A549 (cell line): ENCODE measurements at regions not wholly inside any gene's neighbourhood (a gene's known extent, or its start where the extent isn't known, plus 50 kb on each side); places are given as distances from the start of the nearest gene placed in this dataset.

Source experiments
- ATAC-seq, 2 experiments: fragments of 200-7000 bp in 1 of 2; fragments of >200 bp in 1 of 2; cut with Nextera tagmentation in 1 of 2; cut with Tn5 transposase in 1 of 2; 3 replicates each; pipeline versions ENCODE4 v1.8.0 to v1.9.1; 2018 to 2020; ENCODE audit warnings: mild to moderate bottlenecking in 1 of 2, moderate library complexity in 1 of 2
- CTCF ChIA-PET: fragments of 300-600 bp; sonication (Branson Sonifier 250); formaldehyde crosslinking; extraction: SDS; loops from one replicate; lab custom pipeline; 2021; ENCODE audit warnings: antibody characterized with exemption, inconsistent platforms; lab: Yijun Ruan, JAX
- POLR2A ChIA-PET: fragments of 350-600 bp; formaldehyde crosslinking; extraction: SDS; loops from one replicate; lab custom pipeline; 2021; ENCODE audit warnings: antibody characterized with exemption, inconsistent platforms; lab: Yijun Ruan, JAX
- DNase-seq, 2 experiments: peaks; one replicate each; pipeline versions ENCODE4 v3.0.0 to v3.0.0-alpha.2; 2011 to 2016; ENCODE audit warnings: low read depth in 1 of 2, low spot score in 1 of 2
- FAIRE-seq: peaks from 2 replicates; lab custom pipeline; 2011; peaks lifted over from hg19 to GRCh38; lab: Jason Lieb, UNC
- H3K27ac ChIP-seq, 2 experiments: fragments of >200 bp; sonication (Bioruptor Twin); formaldehyde crosslinking; 3 replicates each; pipeline ENCODE4 v1.5.1; 2016 to 2017
- H3K4me1 ChIP-seq: fragments of >200 bp; sonication (Bioruptor Twin); formaldehyde crosslinking; 3 replicates; pipeline ENCODE4 v1.6.1; 2016
- H3K4me2 ChIP-seq: fragments of >200 bp; sonication (Bioruptor Twin); formaldehyde crosslinking; 3 replicates; pipeline ENCODE4 v1.6.1; 2016
- H3K4me3 ChIP-seq: fragments of >200 bp; sonication (Bioruptor Twin); formaldehyde crosslinking; 3 replicates; pipeline ENCODE4 v1.5.1; 2016
- H3K9me3 ChIP-seq: fragments of >200 bp; sonication (Bioruptor Twin); formaldehyde crosslinking; 3 replicates; pipeline ENCODE4 v1.6.1; 2016
- BHLHE40 ChIP-seq: IDR thresholded peaks from 2 replicates; pipeline ENCODE4 v1.6.1; 2012; ENCODE audit warnings: low read depth, low read length, inconsistent platforms
- CBX2 ChIP-seq: fragments of 200-600 bp; sonication (generic); IDR thresholded peaks from 2 replicates; pipeline ENCODE4 v1.6.1; 2016; ENCODE audit warnings: low read depth, mild to moderate bottlenecking, borderline replicate concordance
- CHD2 ChIP-seq: fragments of 150-350 bp; IDR thresholded peaks from 2 replicates; pipeline ENCODE4 v1.6.1; 2014; ENCODE audit warnings: low read length; ENCODE audit not compliant: partially characterized antibody
- CHD4 ChIP-seq: fragments of 200-600 bp; sonication (generic); IDR thresholded peaks from 2 replicates; pipeline ENCODE4 v1.6.1; 2016; ENCODE audit warnings: antibody characterized with exemption, mild to moderate bottlenecking, borderline replicate concordance
- ESRRA ChIP-seq: fragments of 150-350 bp; IDR thresholded peaks from 2 replicates; pipeline ENCODE4 v1.6.1; 2014; ENCODE audit warnings: mild to moderate bottlenecking, low read length, borderline replicate concordance
- FOSB ChIP-seq: fragments of 250-450 bp; sonication (Bioruptor Pico); IDR thresholded peaks from 2 replicates; pipeline ENCODE4 v1.5.0; 2020; ENCODE audit warnings: mild to moderate bottlenecking, moderate library complexity
- FOSL2 ChIP-seq, 2 experiments: fragments of 450-650 bp in 1 of 2; fragments of >200 bp in 1 of 2; sonication (Bioruptor Twin) in 1 of 2; formaldehyde crosslinking; IDR thresholded peaks; 2 replicates each; pipeline versions ENCODE4 v1.5.0 to v1.6.1; 2016 to 2020; ENCODE audit warnings: mild to moderate bottlenecking in 1 of 2, moderate library complexity in 1 of 2
- HDAC2 ChIP-seq: fragments of 200-600 bp; sonication (generic); IDR thresholded peaks from 2 replicates; pipeline ENCODE4 v1.6.1; 2016
- HEYL ChIP-seq: fragments of 250-450 bp; sonication (Bioruptor Pico); IDR thresholded peaks from 2 replicates; pipeline ENCODE4 v1.8.0; 2021; ENCODE audit warnings: mild to moderate bottlenecking, moderate library complexity
- HOXB13 ChIP-seq: fragments of 250-450 bp; sonication (Bioruptor Pico); IDR thresholded peaks from 2 replicates; pipeline ENCODE4 v1.5.0; 2020; ENCODE audit warnings: low read depth, mild to moderate bottlenecking, moderate library complexity
- HOXB5 ChIP-seq: fragments of 250-450 bp; sonication (Bioruptor Pico); IDR thresholded peaks from 2 replicates; pipeline ENCODE4 v1.5.0; 2020; ENCODE audit warnings: mild to moderate bottlenecking, moderate library complexity
- RCOR1 ChIP-seq: fragments of 150-350 bp; IDR thresholded peaks from 2 replicates; pipeline ENCODE4 v1.6.1; 2014; ENCODE audit warnings: antibody characterized with exemption, low read length, low read depth
- RNF2 ChIP-seq: fragments of 200-600 bp; sonication (generic); IDR thresholded peaks from 2 replicates; pipeline ENCODE4 v1.6.1; 2016; ENCODE audit warnings: low read depth, mild to moderate bottlenecking, antibody characterized with exemption, moderate library complexity, borderline replicate concordance
- TP53 ChIP-seq: fragments of 250-450 bp; sonication (Bioruptor Pico); IDR thresholded peaks from 2 replicates; pipeline ENCODE4 v1.5.0; 2021; ENCODE audit warnings: mild to moderate bottlenecking, moderate library complexity
- ZSCAN20 ChIP-seq: fragments of 250-450 bp; sonication (Bioruptor Pico); IDR thresholded peaks from 2 replicates; pipeline ENCODE4 v1.8.0; 2022; ENCODE audit warnings: mild to moderate bottlenecking, moderate library complexity
- WGBS: methylation state at CpG from one replicate; pipeline ENCODE4 v1.1.6; 2017; ENCODE audit errors: missing lambda C conversion rate; 5-methylcytosine and 5-hydroxymethylcytosine counted together
- TF ChIP-seq, protein P1 (sequence below): fragments of 250-450 bp; sonication (Bioruptor Pico); IDR thresholded peaks from 2 replicates; pipeline ENCODE4 v1.5.0; 2021; ENCODE audit warnings: mild to moderate bottlenecking, moderate library complexity, borderline replicate concordance
- TF ChIP-seq, protein P2 (sequence below): fragments of 200-600 bp; sonication (generic); IDR thresholded peaks from 2 replicates; pipeline ENCODE4 v1.6.1; 2016; ENCODE audit warnings: antibody characterized with exemption, mild to moderate bottlenecking, moderate library complexity
- TF ChIP-seq, protein P3 (sequence below): fragments of 250-450 bp; sonication (Bioruptor Pico); IDR thresholded peaks from 2 replicates; pipeline ENCODE4 v1.5.0; 2020; ENCODE audit warnings: low read depth, mild to moderate bottlenecking, moderate library complexity
- TF ChIP-seq, protein P4 (sequence below): fragments of >200 bp; sonication (Bioruptor Twin); formaldehyde crosslinking; IDR thresholded peaks from 2 replicates; pipeline ENCODE4 v1.6.1; 2016
- TF ChIP-seq, protein P5 (sequence below): fragments of 150-350 bp; IDR thresholded peaks from 2 replicates; pipeline ENCODE4 v1.6.1; 2014; ENCODE audit warnings: low read depth, mild to moderate bottlenecking, low read length

DNA sequence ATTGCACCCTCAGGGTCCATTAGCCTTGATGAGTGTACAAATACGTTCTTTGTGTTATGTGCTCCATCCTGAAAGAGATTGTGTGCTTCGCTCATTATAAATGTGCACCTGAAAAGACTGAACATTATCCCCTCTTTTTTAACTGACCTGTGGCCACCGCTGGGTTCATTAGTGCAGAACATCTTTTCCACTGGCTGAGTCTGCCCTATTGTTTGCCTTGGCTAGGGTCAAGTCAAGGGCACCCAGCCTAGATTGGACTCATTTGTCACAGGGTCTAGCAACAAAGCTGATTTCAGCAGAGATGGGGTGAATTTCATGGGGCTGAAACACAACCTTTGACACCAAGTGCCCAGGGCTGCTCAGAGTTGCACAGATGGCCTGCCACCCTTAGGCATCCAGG lies 764.1 kb upstream of the ARRDC3 start:
- FAIRE-seq (no peak), DNase-seq (no peak), ATAC-seq (no peak)
- Histone ChIP-seq H3K4me1 (no peaks in the 10 kb centered on the region), H3K4me2 (no peak overlapping the region), H3K9me3 (no peaks in the 10 kb centered on the region), H3K4me3 (no peak overlapping the region), H3K27ac (no peak overlapping the region)
- POLR2A ChIA-PET, result no interaction called here
- TF ChIP-seq TP53 (CRISPR knock-in tag) (no peak), CBX2 (no peak), CHD4 (no peak), HDAC2 (no peak), HOXB5 (CRISPR knock-in tag) (no peak), ESRRA (no peak), ZSCAN20 (CRISPR knock-in tag) (no peak), RNF2 (no peak), CHD2 (no peak), HOXB13 (CRISPR knock-in tag) (no peak)
- TF ChIP-seq, protein P1, sequence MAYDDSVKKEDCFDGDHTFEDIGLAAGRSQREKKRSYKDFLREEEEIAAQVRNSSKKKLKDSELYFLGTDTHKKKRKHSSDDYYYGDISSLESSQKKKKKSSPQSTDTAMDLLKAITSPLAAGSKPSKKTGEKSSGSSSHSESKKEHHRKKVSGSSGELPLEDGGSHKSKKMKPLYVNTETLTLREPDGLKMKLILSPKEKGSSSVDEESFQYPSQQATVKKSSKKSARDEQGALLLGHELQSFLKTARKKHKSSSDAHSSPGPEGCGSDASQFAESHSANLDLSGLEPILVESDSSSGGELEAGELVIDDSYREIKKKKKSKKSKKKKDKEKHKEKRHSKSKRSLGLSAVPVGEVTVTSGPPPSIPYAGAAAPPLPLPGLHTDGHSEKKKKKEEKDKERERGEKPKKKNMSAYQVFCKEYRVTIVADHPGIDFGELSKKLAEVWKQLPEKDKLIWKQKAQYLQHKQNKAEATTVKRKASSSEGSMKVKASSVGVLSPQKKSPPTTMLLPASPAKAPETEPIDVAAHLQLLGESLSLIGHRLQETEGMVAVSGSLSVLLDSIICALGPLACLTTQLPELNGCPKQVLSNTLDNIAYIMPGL (CRISPR knock-in tag), result no peak
- TF ChIP-seq, protein P2, sequence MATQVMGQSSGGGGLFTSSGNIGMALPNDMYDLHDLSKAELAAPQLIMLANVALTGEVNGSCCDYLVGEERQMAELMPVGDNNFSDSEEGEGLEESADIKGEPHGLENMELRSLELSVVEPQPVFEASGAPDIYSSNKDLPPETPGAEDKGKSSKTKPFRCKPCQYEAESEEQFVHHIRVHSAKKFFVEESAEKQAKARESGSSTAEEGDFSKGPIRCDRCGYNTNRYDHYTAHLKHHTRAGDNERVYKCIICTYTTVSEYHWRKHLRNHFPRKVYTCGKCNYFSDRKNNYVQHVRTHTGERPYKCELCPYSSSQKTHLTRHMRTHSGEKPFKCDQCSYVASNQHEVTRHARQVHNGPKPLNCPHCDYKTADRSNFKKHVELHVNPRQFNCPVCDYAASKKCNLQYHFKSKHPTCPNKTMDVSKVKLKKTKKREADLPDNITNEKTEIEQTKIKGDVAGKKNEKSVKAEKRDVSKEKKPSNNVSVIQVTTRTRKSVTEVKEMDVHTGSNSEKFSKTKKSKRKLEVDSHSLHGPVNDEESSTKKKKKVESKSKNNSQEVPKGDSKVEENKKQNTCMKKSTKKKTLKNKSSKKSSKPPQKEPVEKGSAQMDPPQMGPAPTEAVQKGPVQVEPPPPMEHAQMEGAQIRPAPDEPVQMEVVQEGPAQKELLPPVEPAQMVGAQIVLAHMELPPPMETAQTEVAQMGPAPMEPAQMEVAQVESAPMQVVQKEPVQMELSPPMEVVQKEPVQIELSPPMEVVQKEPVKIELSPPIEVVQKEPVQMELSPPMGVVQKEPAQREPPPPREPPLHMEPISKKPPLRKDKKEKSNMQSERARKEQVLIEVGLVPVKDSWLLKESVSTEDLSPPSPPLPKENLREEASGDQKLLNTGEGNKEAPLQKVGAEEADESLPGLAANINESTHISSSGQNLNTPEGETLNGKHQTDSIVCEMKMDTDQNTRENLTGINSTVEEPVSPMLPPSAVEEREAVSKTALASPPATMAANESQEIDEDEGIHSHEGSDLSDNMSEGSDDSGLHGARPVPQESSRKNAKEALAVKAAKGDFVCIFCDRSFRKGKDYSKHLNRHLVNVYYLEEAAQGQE, result no peak
- TF ChIP-seq, protein P3, sequence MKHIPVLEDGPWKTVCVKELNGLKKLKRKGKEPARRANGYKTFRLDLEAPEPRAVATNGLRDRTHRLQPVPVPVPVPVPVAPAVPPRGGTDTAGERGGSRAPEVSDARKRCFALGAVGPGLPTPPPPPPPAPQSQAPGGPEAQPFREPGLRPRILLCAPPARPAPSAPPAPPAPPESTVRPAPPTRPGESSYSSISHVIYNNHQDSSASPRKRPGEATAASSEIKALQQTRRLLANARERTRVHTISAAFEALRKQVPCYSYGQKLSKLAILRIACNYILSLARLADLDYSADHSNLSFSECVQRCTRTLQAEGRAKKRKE (CRISPR knock-in tag), result no peak
- TF ChIP-seq, protein P4, sequence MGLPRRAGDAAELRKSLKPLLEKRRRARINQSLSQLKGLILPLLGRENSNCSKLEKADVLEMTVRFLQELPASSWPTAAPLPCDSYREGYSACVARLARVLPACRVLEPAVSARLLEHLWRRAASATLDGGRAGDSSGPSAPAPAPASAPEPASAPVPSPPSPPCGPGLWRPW, result no peak
- TF ChIP-seq, protein P5, sequence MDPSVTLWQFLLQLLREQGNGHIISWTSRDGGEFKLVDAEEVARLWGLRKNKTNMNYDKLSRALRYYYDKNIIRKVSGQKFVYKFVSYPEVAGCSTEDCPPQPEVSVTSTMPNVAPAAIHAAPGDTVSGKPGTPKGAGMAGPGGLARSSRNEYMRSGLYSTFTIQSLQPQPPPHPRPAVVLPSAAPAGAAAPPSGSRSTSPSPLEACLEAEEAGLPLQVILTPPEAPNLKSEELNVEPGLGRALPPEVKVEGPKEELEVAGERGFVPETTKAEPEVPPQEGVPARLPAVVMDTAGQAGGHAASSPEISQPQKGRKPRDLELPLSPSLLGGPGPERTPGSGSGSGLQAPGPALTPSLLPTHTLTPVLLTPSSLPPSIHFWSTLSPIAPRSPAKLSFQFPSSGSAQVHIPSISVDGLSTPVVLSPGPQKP, result no peak
- CTCF ChIA-PET, result no interaction called here
- 68% methylated on average over 3 of the region's 3 CpGs for WGBS

DNA sequence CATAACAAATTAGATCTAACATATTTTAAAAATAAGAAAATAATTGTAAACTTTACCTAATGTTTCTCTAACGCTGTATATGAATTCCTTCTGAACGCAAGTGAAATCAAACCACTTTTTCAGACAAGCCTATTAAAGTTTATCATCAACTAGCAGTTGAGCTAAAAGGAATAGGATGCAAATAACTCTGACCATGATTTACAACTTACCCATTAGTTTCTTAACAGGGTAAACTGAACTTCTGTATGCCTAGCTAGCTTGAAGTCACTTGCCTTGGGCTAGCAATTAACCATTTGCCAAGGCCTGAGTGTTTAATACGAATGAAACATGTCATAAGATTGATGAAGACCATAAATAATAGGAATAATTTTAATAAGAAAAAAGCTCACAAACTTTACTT lies 762.7 kb upstream of the ARRDC3 start:
- 79% methylated on average over 3 of the region's 3 CpGs for WGBS
- no peak for ATAC-seq
- TF ChIP-seq FOSL2 (IDR thresholded peaks at IDR 0.05) (no peak), FOSL2 (CRISPR knock-in tag; IDR thresholded peaks at IDR 0.05) (no peak), RCOR1 (no peak), BHLHE40 (no peak), CHD2 (no peak), HEYL (CRISPR knock-in tag) (no peak), FOSB (no peak)

More for the DNA sequence above, 762.7 kb upstream of the ARRDC3 start:
- no peak overlapping the region for H3K4me2 ChIP-seq
- DNase-seq (no peak), FAIRE-seq (no peak)
- H3K4me1 ChIP-seq, result no peaks in the 10 kb centered on the region
- no peak overlapping the region for H3K4me3 ChIP-seq
- H3K27ac ChIP-seq, result no peak overlapping the region
- ChIA-PET POLR2A (no interaction called here), CTCF (interaction anchor here (0.6 kb wide), 1 partner anchor 11 kb away, joined by 3 read pairs; no protein-coding TSS in a partner anchor)
- no peaks in the 10 kb centered on the region for H3K9me3 ChIP-seq
